PC-9 (cell line): ENCODE measurements at regions not wholly inside any gene's neighbourhood (a gene's known extent, or its start where the extent isn't known, plus 50 kb on each side); places are given as distances from the start of the nearest gene placed in this dataset.
A peak's percentile ranks its signal among the peaks of the same experiment; 100 is the strongest.

Experiments
- BruUV-seq: library from RNA; stranded (reverse); fragments of 400-500 nt; replicated peaks from 2 replicates; lab custom pipeline; 2021; lab: Mats Ljungman, UMichigan
- CTCF ChIA-PET: fragments of 300-600 bp; sonication (Branson Sonifier 250); formaldehyde crosslinking; loops from one replicate; lab custom pipeline; 2022; ENCODE audit warnings: antibody characterized with exemption; lab: Charles Lee
- POLR2A ChIA-PET: fragments of 300-600 bp; sonication (Branson Sonifier 250); formaldehyde crosslinking; loops from one replicate; lab custom pipeline; 2022; ENCODE audit warnings: antibody characterized with exemption; ENCODE audit not compliant: unreplicated experiment; lab: Charles Lee
- DNase-seq, 2 experiments: peaks; one replicate each; pipeline versions ENCODE4 v3.0.0 to v3.0.0-alpha.2; 2015 to 2022; ENCODE audit warnings: mixed read lengths in 1 of 2
- H2AFZ ChIP-seq: fragments of 200-600 bp; sonication (generic); 2 replicates; pipeline ENCODE4 v1.8.1; 2017; ENCODE audit warnings: antibody characterized with exemption
- H3F3A ChIP-seq: fragments of 200-600 bp; sonication (generic); 2 replicates; pipeline ENCODE4 v1.8.1; 2017; ENCODE audit warnings: antibody characterized with exemption, mild to moderate bottlenecking, low read depth; ENCODE audit not compliant: insufficient read depth
- H3K27ac ChIP-seq: fragments of 200-600 bp; sonication (generic); 2 replicates; pipeline ENCODE4 v1.6.1; 2016; ENCODE audit warnings: mixed run types
- H3K27me3 ChIP-seq: fragments of 200-600 bp; sonication (generic); 2 replicates; pipeline ENCODE4 v1.6.1; 2016; ENCODE audit warnings: low read depth, mixed run types; ENCODE audit not compliant: insufficient read depth
- H3K36me3 ChIP-seq: fragments of 200-600 bp; sonication (generic); 2 replicates; pipeline ENCODE4 v1.6.1; 2016; ENCODE audit warnings: low read depth, mixed run types
- H3K4me1 ChIP-seq: fragments of 200-600 bp; sonication (generic); replicated peaks from 2 replicates; pipeline ENCODE4 v1.6.1; 2016; ENCODE audit warnings: mixed run types; ENCODE audit not compliant: insufficient read depth
- H3K4me2 ChIP-seq: fragments of 200-600 bp; sonication (generic); 2 replicates; pipeline ENCODE4 v1.6.1; 2017; ENCODE audit warnings: mixed run types
- H3K4me3 ChIP-seq: fragments of 200-600 bp; sonication (generic); 2 replicates; pipeline ENCODE4 v1.6.1; 2016; ENCODE audit warnings: mixed run types
- H3K79me2 ChIP-seq: fragments of 200-600 bp; sonication (generic); 2 replicates; pipeline ENCODE4 v1.6.1; 2017; ENCODE audit warnings: low read depth, mixed run types
- H3K9me2 ChIP-seq: fragments of 200-600 bp; sonication (generic); 2 replicates; pipeline ENCODE4 v1.8.1; 2017; ENCODE audit warnings: mild to moderate bottlenecking; ENCODE audit not compliant: insufficient read depth
- H3K9me3 ChIP-seq: fragments of 200-600 bp; sonication (generic); 2 replicates; pipeline ENCODE4 v1.8.1; 2016; ENCODE audit warnings: low read depth; ENCODE audit not compliant: insufficient read depth
- H4K20me1 ChIP-seq: fragments of 200-600 bp; sonication (generic); 2 replicates; pipeline ENCODE4 v1.8.1; 2017; ENCODE audit not compliant: insufficient read depth
- EZH2 ChIP-seq: fragments of 200-600 bp; sonication (generic); IDR thresholded peaks from 2 replicates; pipeline ENCODE4 v1.8.0; 2017; ENCODE audit warnings: antibody characterized with exemption, low read depth
- intact Hi-C: fragments of 100-400 bp; cut with micrococcal nuclease; formaldehyde crosslinking; loops from one replicate; pipeline ENCODE4 v1.10.0; 2022; ENCODE audit not compliant: unreplicated experiment
- TF ChIP-seq, protein P1 (sequence below): fragments of 200-600 bp; sonication (generic); conservative IDR thresholded peaks from 2 replicates; pipeline ENCODE4 v1.6.1; 2017; ENCODE audit warnings: mixed run types, antibody characterized with exemption, mild to moderate bottlenecking, moderate library complexity

DNA sequence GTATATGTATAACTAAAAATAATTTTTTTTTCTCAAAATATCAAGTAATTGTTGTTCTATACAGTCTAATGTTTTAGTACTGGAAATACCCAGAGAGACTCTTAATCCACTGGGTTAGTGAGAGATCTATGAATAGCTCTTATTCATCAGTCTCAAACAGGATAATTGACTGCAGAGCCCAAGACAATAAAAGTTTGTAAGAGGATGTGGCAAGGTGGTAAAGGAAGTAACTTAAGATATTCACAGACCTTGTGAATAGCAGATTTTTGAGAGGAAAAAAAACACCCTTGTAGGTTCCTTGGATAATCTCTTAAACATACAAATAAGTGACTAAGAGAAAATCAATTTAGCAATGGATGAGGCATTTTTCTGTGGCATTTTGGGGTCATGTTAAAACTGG lies 210.9 kb upstream of the FAM241A start:
- no peak overlapping the region for H3K4me3 ChIP-seq
- POLR2A ChIA-PET = no interaction called here
- H3K79me2 ChIP-seq = no peaks in the 10 kb centered on the region
- no TSS peak for BruUV-seq
- H3K36me3 ChIP-seq = no peaks in the 10 kb centered on the region
- intact Hi-C loops = no loop called here
- CTCF ChIA-PET = no interaction called here
- H3K4me1 ChIP-seq = no peaks in the 10 kb centered on the region
- no peaks in the 10 kb centered on the region for H3K9me3 ChIP-seq
- no peaks in the 10 kb centered on the region; the same call in 1 of the 2 replicates for H3F3A ChIP-seq
- no peak overlapping the region for H3K4me2 ChIP-seq
- 0 out of 2 replicates have a peak, but pooled peaks cover 3% of the 10 kb centered on the region for H3K9me2 ChIP-seq
- no peak overlapping the region for H3K27ac ChIP-seq
- no peak overlapping the region for H2AFZ ChIP-seq
- H4K20me1 ChIP-seq = no peaks in the 10 kb centered on the region
- no peak for DNase-seq
- H3K27me3 ChIP-seq = no peaks in the 10 kb centered on the region
- no peak for TF ChIP-seq EZH2
- TF ChIP-seq, protein P1, sequence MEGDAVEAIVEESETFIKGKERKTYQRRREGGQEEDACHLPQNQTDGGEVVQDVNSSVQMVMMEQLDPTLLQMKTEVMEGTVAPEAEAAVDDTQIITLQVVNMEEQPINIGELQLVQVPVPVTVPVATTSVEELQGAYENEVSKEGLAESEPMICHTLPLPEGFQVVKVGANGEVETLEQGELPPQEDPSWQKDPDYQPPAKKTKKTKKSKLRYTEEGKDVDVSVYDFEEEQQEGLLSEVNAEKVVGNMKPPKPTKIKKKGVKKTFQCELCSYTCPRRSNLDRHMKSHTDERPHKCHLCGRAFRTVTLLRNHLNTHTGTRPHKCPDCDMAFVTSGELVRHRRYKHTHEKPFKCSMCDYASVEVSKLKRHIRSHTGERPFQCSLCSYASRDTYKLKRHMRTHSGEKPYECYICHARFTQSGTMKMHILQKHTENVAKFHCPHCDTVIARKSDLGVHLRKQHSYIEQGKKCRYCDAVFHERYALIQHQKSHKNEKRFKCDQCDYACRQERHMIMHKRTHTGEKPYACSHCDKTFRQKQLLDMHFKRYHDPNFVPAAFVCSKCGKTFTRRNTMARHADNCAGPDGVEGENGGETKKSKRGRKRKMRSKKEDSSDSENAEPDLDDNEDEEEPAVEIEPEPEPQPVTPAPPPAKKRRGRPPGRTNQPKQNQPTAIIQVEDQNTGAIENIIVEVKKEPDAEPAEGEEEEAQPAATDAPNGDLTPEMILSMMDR = no peak

GRCh38 chr4:111937368-111937767 lies 207.9 kb upstream of the FAM241A start:
- no peak for TF ChIP-seq EZH2
- TF ChIP-seq, protein P1 = peak; percentile 62
- Histone ChIP-seq H3K36me3 (no peaks in the 10 kb centered on the region), H3K4me3 (no peak overlapping the region), H3F3A (no peaks in the 10 kb centered on the region; the same call in 1 of the 2 replicates), H2AFZ (no peak overlapping the region), H3K79me2 (no peaks in the 10 kb centered on the region), H3K9me2 (no peaks in the 10 kb centered on the region), H4K20me1 (no peaks in the 10 kb centered on the region), H3K4me2 (no peak overlapping the region), H3K27me3 (no peaks in the 10 kb centered on the region), H3K9me3 (no peaks in the 10 kb centered on the region), H3K4me1 (no peaks in the 10 kb centered on the region), H3K27ac (no peak overlapping the region)
- ChIA-PET CTCF (interaction anchor here (0.6 to 1.0 kb wide), 4 partner anchors 23 to 98 kb away, joined by 3 to 4 read pairs (median 3); no protein-coding TSS in a partner anchor), POLR2A (no interaction called here)
- peak in 1 of 2 experiments; percentile 64 for DNase-seq
- intact Hi-C loops = loop anchor here (1.0 kb wide), 1 partner anchor 295 kb away; no protein-coding TSS in a partner anchor
- BruUV-seq = no TSS peak

- no peaks in the 10 kb centered on the region for H3K27me3 ChIP-seq
- TF ChIP-seq, protein P1 = no peak
- no peak for TF ChIP-seq EZH2
- H3K9me3 ChIP-seq = no peaks in the 10 kb centered on the region
- no peak overlapping the region for H3K4me2 ChIP-seq
- DNase-seq = no peak
- H3K4me1 ChIP-seq = no peaks in the 10 kb centered on the region
- ChIA-PET POLR2A (no interaction called here), CTCF (no interaction called here)
- H3K79me2 ChIP-seq = no peaks in the 10 kb centered on the region
- no peak overlapping the region for H3K27ac ChIP-seq
- no peak overlapping the region for H2AFZ ChIP-seq
- intact Hi-C loops = loop anchor here (5.0 kb wide), 1 partner anchor 580 kb away; no protein-coding TSS in a partner anchor
- no TSS peak for BruUV-seq
- H3K4me3 ChIP-seq = no peak overlapping the region
- no peaks in the 10 kb centered on the region for H4K20me1 ChIP-seq
- no peaks in the 10 kb centered on the region; the same call in 1 of the 2 replicates for H3F3A ChIP-seq
- H3K36me3 ChIP-seq = no peaks in the 10 kb centered on the region
- H3K9me2 ChIP-seq = no peaks in the 10 kb centered on the region
Observed at GRCh38 chr4:111941957-111942356, 203.3 kb upstream of the FAM241A start.
